GM12872 (cell line): ENCODE measurements at regions not wholly inside any gene's neighbourhood (a gene's known extent, or its start where the extent isn't known, plus 50 kb on each side); places are given as distances from the start of the nearest gene placed in this dataset.
A peak's percentile ranks its signal among the peaks of the same experiment; 100 is the strongest.

Experiments used
- TF ChIP-seq, protein P1 (sequence below): IDR thresholded peaks from 3 replicates; pipeline ENCODE4 v1.5.1; 2011; ENCODE audit warnings: low read depth, mild to moderate bottlenecking, low read length, moderate library complexity; ENCODE audit not compliant: insufficient read depth

DNA sequence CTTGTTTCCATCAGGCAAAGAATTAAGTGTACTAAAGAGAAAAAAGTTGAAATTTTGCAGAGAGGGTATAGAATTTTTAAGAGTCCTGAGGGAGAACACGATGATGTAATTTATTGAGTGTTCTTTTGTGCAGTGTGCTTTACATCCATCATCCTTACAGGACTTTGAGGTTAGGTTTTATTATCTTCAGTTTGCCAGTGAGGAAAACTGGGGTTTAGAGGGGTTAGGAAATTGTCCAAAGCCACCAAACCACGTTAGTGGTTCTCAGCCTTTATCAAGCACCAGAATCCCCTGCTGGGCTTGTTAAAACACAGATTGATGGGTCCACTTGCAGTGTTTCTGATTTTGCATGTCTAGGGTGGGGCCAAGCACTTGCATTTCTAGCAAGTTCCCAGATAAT is 277.5 kb downstream of the KCNS3 start:
- TF ChIP-seq, protein P1, sequence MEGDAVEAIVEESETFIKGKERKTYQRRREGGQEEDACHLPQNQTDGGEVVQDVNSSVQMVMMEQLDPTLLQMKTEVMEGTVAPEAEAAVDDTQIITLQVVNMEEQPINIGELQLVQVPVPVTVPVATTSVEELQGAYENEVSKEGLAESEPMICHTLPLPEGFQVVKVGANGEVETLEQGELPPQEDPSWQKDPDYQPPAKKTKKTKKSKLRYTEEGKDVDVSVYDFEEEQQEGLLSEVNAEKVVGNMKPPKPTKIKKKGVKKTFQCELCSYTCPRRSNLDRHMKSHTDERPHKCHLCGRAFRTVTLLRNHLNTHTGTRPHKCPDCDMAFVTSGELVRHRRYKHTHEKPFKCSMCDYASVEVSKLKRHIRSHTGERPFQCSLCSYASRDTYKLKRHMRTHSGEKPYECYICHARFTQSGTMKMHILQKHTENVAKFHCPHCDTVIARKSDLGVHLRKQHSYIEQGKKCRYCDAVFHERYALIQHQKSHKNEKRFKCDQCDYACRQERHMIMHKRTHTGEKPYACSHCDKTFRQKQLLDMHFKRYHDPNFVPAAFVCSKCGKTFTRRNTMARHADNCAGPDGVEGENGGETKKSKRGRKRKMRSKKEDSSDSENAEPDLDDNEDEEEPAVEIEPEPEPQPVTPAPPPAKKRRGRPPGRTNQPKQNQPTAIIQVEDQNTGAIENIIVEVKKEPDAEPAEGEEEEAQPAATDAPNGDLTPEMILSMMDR = no peak

DNA sequence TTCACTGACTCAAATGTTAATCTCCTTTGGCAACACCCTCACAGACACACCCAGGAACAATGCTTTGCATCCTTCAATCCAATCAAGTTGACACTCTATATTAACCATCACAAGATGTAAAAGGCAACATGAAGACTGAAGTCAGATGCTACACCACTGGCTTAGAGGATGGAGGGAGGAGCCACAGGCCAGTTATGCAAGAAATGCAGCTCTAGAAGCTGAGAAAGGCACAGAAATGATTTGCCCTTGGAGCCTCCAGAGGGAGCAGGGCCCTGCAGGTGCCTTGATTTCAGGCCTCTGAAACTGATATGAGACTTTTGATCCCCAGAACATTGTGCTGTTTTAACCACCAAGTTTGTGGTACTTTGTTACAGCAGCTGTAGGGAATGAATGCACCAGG is 276.3 kb downstream of the KCNS3 start:
- TF ChIP-seq, protein P1 = no peak

DNA sequence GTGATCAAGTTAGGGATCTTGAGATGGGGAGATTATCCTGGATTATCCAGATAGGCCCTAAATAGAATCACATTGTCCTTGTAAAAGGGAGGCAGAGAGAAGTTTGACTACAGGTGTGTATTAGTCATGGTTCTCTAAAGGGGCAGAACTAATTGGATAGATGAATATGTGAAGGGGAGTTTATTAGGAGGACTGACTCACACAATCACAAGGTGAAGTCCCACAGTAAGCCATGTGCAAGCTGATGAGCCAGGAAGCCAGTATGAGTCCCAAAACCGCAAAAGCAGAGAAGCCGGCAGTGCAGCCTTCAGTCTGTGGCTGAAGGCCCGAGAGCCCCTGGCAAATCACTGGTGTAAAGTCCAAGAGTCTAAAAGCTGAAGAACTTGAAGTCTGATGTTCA is 275.8 kb downstream of the KCNS3 start:
- TF ChIP-seq, protein P1 = no peak

DNA sequence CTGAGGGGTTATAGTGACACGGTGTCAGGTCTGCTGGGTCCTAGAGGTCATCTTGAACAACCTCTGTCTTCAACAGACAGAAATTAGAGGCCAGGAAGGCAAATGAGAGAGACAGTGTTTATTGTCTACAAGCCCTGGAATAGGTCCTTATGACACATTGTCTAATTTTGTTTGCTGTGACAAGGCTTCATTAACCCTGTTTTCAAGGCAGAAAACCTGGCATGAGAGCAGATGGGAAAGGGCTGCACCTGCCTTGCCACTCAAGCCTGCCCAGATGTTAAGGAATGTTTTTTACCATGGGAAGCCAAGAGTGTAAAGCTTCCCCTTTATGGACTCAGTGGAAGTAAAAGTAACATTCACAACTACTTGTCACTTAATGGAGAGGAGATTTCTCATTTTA is 275.3 kb downstream of the KCNS3 start:
- TF ChIP-seq, protein P1 = no peak

DNA sequence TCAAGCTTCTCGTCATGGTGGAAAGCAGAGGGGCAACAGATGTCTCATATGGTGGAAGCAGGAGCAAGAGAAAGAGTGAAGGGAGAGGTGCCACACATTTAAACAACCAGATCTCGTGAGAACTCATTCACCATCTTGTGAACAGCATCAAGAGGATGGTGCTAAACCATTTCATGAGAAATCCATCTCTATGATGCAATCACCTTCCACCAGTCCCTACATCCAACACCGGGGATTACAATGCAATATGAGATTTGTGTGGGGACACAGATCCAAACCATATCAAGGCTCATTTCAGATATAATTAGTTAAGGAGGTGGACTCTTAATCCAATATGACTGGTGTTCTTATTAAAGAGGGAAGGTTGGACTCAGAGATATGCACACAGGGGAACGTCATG is 272.8 kb downstream of the KCNS3 start:
- TF ChIP-seq, protein P1 = no peak

DNA sequence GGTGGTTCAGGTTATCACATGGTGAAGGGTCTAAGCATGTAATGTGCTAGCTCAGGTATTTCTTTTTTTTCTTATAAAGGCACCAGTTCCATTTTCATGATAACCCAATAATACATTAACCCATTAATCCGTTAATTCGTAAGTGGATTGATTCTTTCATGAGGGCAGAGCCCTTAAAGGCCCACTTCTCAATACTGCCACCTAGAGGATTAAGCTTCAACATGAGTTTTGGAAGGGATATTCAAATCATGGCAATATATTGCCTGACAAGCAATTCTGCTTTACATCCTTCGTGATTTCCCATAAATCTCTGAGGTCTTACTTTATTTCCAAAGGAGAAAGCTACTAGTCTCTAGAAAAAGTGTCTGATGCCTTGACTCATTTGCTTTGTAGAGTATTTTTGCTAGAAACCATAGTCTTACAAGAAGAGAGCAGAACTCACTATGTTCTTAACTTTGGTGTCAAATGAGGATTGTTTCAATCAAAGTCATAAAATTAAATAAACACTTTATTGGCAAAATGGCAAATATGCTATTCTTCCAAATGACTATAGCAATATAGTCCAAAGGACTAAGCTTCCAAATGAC is 271.3 kb downstream of the KCNS3 start:
- TF ChIP-seq, protein P1 = peak; percentile 71

DNA sequence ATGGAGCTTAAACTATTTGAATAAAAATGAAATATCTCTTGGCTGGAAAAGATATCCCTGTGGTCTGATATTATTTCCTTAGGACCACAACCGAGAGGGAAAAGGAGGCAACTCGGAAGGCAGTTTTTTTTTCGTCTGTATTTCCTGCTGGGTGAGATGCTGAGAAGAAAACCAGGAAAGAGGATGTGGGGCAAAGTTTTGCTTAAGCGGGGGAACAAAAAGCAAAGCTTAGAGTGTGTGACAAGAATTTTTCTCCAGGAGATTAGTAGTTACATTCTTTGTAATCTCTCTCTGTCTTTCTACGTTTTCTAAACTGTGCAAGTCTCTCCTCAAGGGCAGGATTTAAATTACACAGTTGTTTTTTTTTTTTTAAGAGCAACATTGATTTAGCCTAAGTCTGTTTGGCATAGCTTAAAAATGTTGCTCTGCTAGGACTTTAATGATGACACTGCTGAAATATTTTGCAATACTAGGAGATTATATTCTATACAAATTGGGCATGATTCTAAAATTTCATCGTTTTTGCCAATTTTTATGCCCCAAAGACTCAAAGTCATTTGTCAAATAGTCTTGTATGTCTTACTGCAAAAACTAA is 258.5 kb downstream of the KCNS3 start:
- TF ChIP-seq, protein P1 = no peak

DNA sequence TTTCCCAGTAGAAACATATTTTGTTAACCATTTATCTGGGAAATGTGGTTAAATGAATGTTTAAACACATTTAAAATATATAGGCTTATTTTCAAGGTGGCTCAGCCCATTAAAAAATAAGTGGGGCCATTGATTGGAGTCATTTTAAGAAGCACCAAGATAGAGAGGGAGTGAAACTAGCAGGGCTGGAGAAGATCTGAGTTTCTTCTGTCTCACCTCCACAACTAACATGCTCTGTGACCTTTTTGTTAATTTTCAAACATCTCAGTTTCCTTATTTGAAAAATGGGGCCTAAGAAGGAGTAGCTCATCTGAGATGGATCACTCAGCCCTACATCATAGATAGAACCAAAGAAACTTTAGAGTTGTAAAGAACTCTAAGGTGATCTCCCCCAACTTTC is 254.8 kb downstream of the KCNS3 start:
- TF ChIP-seq, protein P1 = no peak
